ENCODE measurements at regions not wholly inside any gene's neighbourhood (a gene's known extent, or its start where the extent isn't known, plus 50 kb on each side); places are given as distances from the start of the nearest gene placed in this dataset.

GRCh38 chrX:96578781-96579180 is 105.9 kb upstream of the DIAPH2 start:
- TF ChIP-seq POLR2A (IDR thresholded peaks at IDR 0.05) (no peak), CTCF (IDR thresholded peaks at IDR 0.05) (no peak)

Data from testis (tissue), 2 donors.